ENCODE measurements at regions not wholly inside any gene's neighbourhood (a gene's known extent, or its start where the extent isn't known, plus 50 kb on each side); places are given as distances from the start of the nearest gene placed in this dataset.

GRCh38 chr7:16067711-16068110 lies 353.6 kb downstream of the CRPPA start:
- no peak for DNase-seq (ENCODE audit: low spot score)

GRCh38 chr7:16066805-16067459 lies 354.4 kb downstream of the CRPPA start:
- DNase-seq (ENCODE audit: low spot score) (no peak), ATAC-seq (ENCODE audit: low read depth) (0 out of 3 replicates have a peak, but pooled peaks have one; percentile 19)
- no peaks in the 10 kb centered on the region for H3K9me3 ChIP-seq (ENCODE audit: severe bottlenecking)
- no peaks in the 10 kb centered on the region for H3K36me3 ChIP-seq (ENCODE audit: low read depth)
- H3K27ac ChIP-seq (ENCODE audit: poor library complexity, severe bottlenecking) = no peak overlapping the region
- no peaks in the 10 kb centered on the region for H3K27me3 ChIP-seq (ENCODE audit: insufficient read depth, poor library complexity, severe bottlenecking)
- H3K4me3 ChIP-seq (ENCODE audit: severe bottlenecking) = no peak overlapping the region
- no peaks in the 10 kb centered on the region for H3K4me1 ChIP-seq (ENCODE audit: insufficient read depth, poor library complexity, severe bottlenecking)
- TF ChIP-seq, protein P1, sequence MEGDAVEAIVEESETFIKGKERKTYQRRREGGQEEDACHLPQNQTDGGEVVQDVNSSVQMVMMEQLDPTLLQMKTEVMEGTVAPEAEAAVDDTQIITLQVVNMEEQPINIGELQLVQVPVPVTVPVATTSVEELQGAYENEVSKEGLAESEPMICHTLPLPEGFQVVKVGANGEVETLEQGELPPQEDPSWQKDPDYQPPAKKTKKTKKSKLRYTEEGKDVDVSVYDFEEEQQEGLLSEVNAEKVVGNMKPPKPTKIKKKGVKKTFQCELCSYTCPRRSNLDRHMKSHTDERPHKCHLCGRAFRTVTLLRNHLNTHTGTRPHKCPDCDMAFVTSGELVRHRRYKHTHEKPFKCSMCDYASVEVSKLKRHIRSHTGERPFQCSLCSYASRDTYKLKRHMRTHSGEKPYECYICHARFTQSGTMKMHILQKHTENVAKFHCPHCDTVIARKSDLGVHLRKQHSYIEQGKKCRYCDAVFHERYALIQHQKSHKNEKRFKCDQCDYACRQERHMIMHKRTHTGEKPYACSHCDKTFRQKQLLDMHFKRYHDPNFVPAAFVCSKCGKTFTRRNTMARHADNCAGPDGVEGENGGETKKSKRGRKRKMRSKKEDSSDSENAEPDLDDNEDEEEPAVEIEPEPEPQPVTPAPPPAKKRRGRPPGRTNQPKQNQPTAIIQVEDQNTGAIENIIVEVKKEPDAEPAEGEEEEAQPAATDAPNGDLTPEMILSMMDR (IDR thresholded peaks at IDR 0.05; ENCODE audit: poor library complexity, severe bottlenecking) = no peak

More at GRCh38 chr7:16067711-16068110, 353.6 kb downstream of the CRPPA start:
- H3K36me3 ChIP-seq (ENCODE audit: low read depth) = no peaks in the 10 kb centered on the region
- H3K4me1 ChIP-seq (ENCODE audit: insufficient read depth, poor library complexity, severe bottlenecking) = no peaks in the 10 kb centered on the region
- TF ChIP-seq, protein P1 (IDR thresholded peaks at IDR 0.05; ENCODE audit: poor library complexity, severe bottlenecking) = no peak
- no peak for ATAC-seq (ENCODE audit: low read depth)
- no peak overlapping the region for H3K4me3 ChIP-seq (ENCODE audit: severe bottlenecking)
- H3K9me3 ChIP-seq (ENCODE audit: severe bottlenecking) = no peaks in the 10 kb centered on the region
- H3K27me3 ChIP-seq (ENCODE audit: insufficient read depth, poor library complexity, severe bottlenecking) = no peaks in the 10 kb centered on the region
- no peak overlapping the region for H3K27ac ChIP-seq (ENCODE audit: poor library complexity, severe bottlenecking)

GRCh38 chr7:16065939-16066338 lies 355.4 kb downstream of the CRPPA start:
- Histone ChIP-seq H3K27ac (ENCODE audit: poor library complexity, severe bottlenecking) (no peak overlapping the region), H3K9me3 (ENCODE audit: severe bottlenecking) (no peaks in the 10 kb centered on the region), H3K4me1 (ENCODE audit: insufficient read depth, poor library complexity, severe bottlenecking) (no peaks in the 10 kb centered on the region), H3K4me3 (ENCODE audit: severe bottlenecking) (no peak overlapping the region), H3K36me3 (ENCODE audit: low read depth) (no peaks in the 10 kb centered on the region), H3K27me3 (ENCODE audit: insufficient read depth, poor library complexity, severe bottlenecking) (no peaks in the 10 kb centered on the region)
- DNase-seq (ENCODE audit: low spot score) (no peak), ATAC-seq (ENCODE audit: low read depth) (no peak)
- TF ChIP-seq, protein P1 (IDR thresholded peaks at IDR 0.05; ENCODE audit: poor library complexity, severe bottlenecking) = no peak

- Histone ChIP-seq H3K27me3 (ENCODE audit: insufficient read depth, poor library complexity, severe bottlenecking) (no peaks in the 10 kb centered on the region), H3K9me3 (ENCODE audit: severe bottlenecking) (no peaks in the 10 kb centered on the region), H3K4me1 (ENCODE audit: insufficient read depth, poor library complexity, severe bottlenecking) (no peaks in the 10 kb centered on the region), H3K36me3 (ENCODE audit: low read depth) (no peaks in the 10 kb centered on the region), H3K27ac (ENCODE audit: poor library complexity, severe bottlenecking) (no peak overlapping the region), H3K4me3 (ENCODE audit: severe bottlenecking) (no peak overlapping the region)
- ATAC-seq (ENCODE audit: low read depth) (no peak), DNase-seq (ENCODE audit: low spot score) (no peak)
- TF ChIP-seq, protein P1 (IDR thresholded peaks at IDR 0.05; ENCODE audit: poor library complexity, severe bottlenecking) = no peak
Measured at GRCh38 chr7:16063716-16064675, 357.3 kb downstream of the CRPPA start.
